ENCODE measurements at regions not wholly inside any gene's neighbourhood (a gene's known extent, or its start where the extent isn't known, plus 50 kb on each side); places are given as distances from the start of the nearest gene placed in this dataset.

- DNase-seq (ENCODE audit: low read depth): no peak
- no peak for TF ChIP-seq CTCF (IDR thresholded peaks at IDR 0.05; ENCODE audit: control insufficient read depth, insufficient read depth, low read depth, low read length, missing control alignments)
- no peak overlapping the region for H3K4me3 ChIP-seq (ENCODE audit: control insufficient read depth, low read depth, low read length)
These were observed 754.3 kb upstream of the TBX3 start for GRCh38 chr12:115438314-115438713.

GRCh38 chr12:115437061-115437567 lies 753.1 kb upstream of the TBX3 start:
- TF ChIP-seq CTCF (IDR thresholded peaks at IDR 0.05; ENCODE audit: control insufficient read depth, insufficient read depth, low read depth, low read length, missing control alignments): no peak
- DNase-seq (ENCODE audit: low read depth): no peak
- no peak overlapping the region for H3K4me3 ChIP-seq (ENCODE audit: control insufficient read depth, low read depth, low read length)

- no peak for DNase-seq (ENCODE audit: low read depth)
- TF ChIP-seq CTCF (IDR thresholded peaks at IDR 0.05; ENCODE audit: control insufficient read depth, insufficient read depth, low read depth, low read length, missing control alignments): no peak
- H3K4me3 ChIP-seq (ENCODE audit: control insufficient read depth, low read depth, low read length): no peak overlapping the region
These were observed 749.1 kb upstream of the TBX3 start for GRCh38 chr12:115433014-115433634.

GRCh38 chr12:115430636-115431035 lies 746.7 kb upstream of the TBX3 start:
- no peak overlapping the region for H3K4me3 ChIP-seq (ENCODE audit: control insufficient read depth, low read depth, low read length)
- no peak for DNase-seq (ENCODE audit: low read depth)
- TF ChIP-seq CTCF (IDR thresholded peaks at IDR 0.05; ENCODE audit: control insufficient read depth, insufficient read depth, low read depth, low read length, missing control alignments): no peak

- H3K4me3 ChIP-seq (ENCODE audit: control insufficient read depth, low read depth, low read length): no peak overlapping the region
- no peak for TF ChIP-seq CTCF (IDR thresholded peaks at IDR 0.05; ENCODE audit: control insufficient read depth, insufficient read depth, low read depth, low read length, missing control alignments)
- no peak for DNase-seq (ENCODE audit: low read depth)
These were observed 742.8 kb upstream of the TBX3 start for GRCh38 chr12:115426732-115427131.

GRCh38 chr12:115424003-115424402 lies 740.0 kb upstream of the TBX3 start:
- DNase-seq (ENCODE audit: low read depth): no peak
- TF ChIP-seq CTCF (IDR thresholded peaks at IDR 0.05; ENCODE audit: control insufficient read depth, insufficient read depth, low read depth, low read length, missing control alignments): no peak

More at GRCh38 chr12:115424003-115424402, 740.0 kb upstream of the TBX3 start:
- no peak overlapping the region for H3K4me3 ChIP-seq (ENCODE audit: control insufficient read depth, low read depth, low read length)
